ENCODE measurements at regions not wholly inside any gene's neighbourhood (a gene's known extent, or its start where the extent isn't known, plus 50 kb on each side); places are given as distances from the start of the nearest gene placed in this dataset.

DNA sequence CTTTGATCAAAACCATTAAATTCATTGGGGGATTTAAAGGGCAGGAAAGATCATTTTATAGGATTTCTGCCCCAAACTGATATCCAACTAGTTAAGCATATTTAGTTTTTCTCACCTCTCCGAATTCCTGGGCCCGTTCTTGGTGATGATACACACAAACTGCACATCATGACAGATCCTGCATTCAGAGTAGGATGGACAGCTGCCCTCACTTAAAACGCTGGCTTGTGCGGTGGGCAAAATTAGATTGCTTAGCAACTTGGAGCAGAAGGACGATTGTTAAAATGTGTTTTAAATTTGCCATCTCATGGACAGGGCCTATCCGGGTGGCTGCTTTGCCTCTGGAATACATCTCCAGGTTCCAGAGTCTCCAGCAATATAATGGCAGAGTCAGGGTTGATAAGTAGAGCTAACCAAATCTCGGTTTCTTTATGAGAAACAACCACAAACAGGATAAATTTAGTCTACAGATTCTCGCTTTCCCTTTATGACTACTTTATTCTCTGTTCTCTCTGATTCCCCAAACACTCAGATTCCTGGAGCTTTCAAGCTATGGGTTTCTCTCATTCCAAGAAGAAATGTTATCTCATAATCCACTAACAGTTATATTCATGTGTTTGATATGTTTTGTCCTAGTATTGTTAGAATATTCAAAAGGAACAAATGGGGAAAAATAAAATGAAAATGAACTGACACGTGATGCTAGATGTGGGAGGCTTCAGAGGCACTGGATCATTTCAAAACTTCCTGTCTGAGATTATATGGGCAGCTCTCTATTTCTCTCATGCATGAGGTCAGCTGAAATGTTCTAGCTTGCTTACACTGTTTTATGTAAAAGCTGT is 1014.1 kb upstream of the SEMA6D start:
- no peaks in the 10 kb centered on the region for H3K27me3 Mint-ChIP-seq (ENCODE audit: low read depth)
- Histone ChIP-seq H3K27me3 (ENCODE audit: insufficient read depth, low read length) (no peaks in the 10 kb centered on the region), H3K23ac (ENCODE audit: insufficient read length, low read depth, low read length) (no peak overlapping the region), H2BK120ac (ENCODE audit: low read depth, low read length, poor library complexity, severe bottlenecking) (no peak overlapping the region), H3K4ac (ENCODE audit: low read depth, low read length) (no peak overlapping the region), H3K9me3 (ENCODE audit: control insufficient read depth, low read depth, low read length) (no peaks in the 10 kb centered on the region), H2AK5ac (ENCODE audit: insufficient read length, low read length) (no peak overlapping the region), H4K5ac (ENCODE audit: insufficient read length, low read depth, low read length) (no peak overlapping the region), H3K18ac (ENCODE audit: insufficient read length, low read depth, low read length) (no peak overlapping the region), H3K4me2 (ENCODE audit: insufficient read depth, insufficient read length, low read length) (no peak overlapping the region), H3K79me1 (ENCODE audit: insufficient read depth, low read depth, low read length, poor library complexity, severe bottlenecking) (no peaks in the 10 kb centered on the region), H3K14ac (ENCODE audit: insufficient read depth, low read length) (no peak overlapping the region), H4K91ac (ENCODE audit: insufficient read length, low read depth, low read length) (no peak overlapping the region), H3T11ph (ENCODE audit: low read length) (no peak overlapping the region), H2BK12ac (ENCODE audit: insufficient read length, low read depth, low read length) (no peak overlapping the region), H3K9ac (ENCODE audit: extremely low read depth, insufficient read length, low read length) (no peak overlapping the region), H4K20me1 (ENCODE audit: control insufficient read depth, insufficient read depth, insufficient read length) (no peaks in the 10 kb centered on the region), H3K27ac (ENCODE audit: insufficient read length, low read depth, low read length) (no peak overlapping the region), H4K8ac (replicated peaks; ENCODE audit: insufficient read length, low read depth, low read length) (no peak overlapping the region), H2BK15ac (ENCODE audit: low read depth, low read length) (no peak overlapping the region), H2BK5ac (ENCODE audit: insufficient read length, low read length) (no peak overlapping the region), H2AFZ (ENCODE audit: low read length) (no peak overlapping the region), H3K23me2 (ENCODE audit: insufficient read length, low read depth, low read length, poor library complexity, severe bottlenecking) (no peaks in the 10 kb centered on the region), H3K79me2 (ENCODE audit: insufficient read depth, low read length) (no peaks in the 10 kb centered on the region), H3K56ac (ENCODE audit: insufficient read length, low read depth, low read length) (no peak overlapping the region), H2BK20ac (ENCODE audit: low read depth, low read length, poor library complexity, severe bottlenecking) (no peak overlapping the region), H3K4me1 (ENCODE audit: insufficient read depth, low read length) (no peaks in the 10 kb centered on the region)
- H3K27ac Mint-ChIP-seq = no peak overlapping the region
- peaks cover 0 to 10% of the 10 kb centered on the region in 2 experiments; a peak in 3 of 5 replicates for H3K9me3 Mint-ChIP-seq
- DNase-seq = no peak
- WGBS (ENCODE audit: extremely low coverage, insufficient read length, low lambda C conversion rate) = no CpG with 5 or more reads among the region's 9 CpGs
- no peaks in the 10 kb centered on the region for H3K4me1 Mint-ChIP-seq
- H3K4me3 Mint-ChIP-seq = no peak overlapping the region
- TF ChIP-seq, protein P1, sequence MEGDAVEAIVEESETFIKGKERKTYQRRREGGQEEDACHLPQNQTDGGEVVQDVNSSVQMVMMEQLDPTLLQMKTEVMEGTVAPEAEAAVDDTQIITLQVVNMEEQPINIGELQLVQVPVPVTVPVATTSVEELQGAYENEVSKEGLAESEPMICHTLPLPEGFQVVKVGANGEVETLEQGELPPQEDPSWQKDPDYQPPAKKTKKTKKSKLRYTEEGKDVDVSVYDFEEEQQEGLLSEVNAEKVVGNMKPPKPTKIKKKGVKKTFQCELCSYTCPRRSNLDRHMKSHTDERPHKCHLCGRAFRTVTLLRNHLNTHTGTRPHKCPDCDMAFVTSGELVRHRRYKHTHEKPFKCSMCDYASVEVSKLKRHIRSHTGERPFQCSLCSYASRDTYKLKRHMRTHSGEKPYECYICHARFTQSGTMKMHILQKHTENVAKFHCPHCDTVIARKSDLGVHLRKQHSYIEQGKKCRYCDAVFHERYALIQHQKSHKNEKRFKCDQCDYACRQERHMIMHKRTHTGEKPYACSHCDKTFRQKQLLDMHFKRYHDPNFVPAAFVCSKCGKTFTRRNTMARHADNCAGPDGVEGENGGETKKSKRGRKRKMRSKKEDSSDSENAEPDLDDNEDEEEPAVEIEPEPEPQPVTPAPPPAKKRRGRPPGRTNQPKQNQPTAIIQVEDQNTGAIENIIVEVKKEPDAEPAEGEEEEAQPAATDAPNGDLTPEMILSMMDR (conservative IDR thresholded peaks at IDR 0.05) = no peak
- peaks cover 0 to 4% (median 2%) of the 10 kb centered on the region in 3 experiments; a peak in 1 of 7 replicates for H3K36me3 Mint-ChIP-seq (ENCODE audit: insufficient read depth in 1 of 3, low read depth in 3 of 3)

Data from H9 (cell line).